Left ventricle myocardium inferior (tissue), 1 donor: ENCODE measurements at regions not wholly inside any gene's neighbourhood (a gene's known extent, or its start where the extent isn't known, plus 50 kb on each side); places are given as distances from the start of the nearest gene placed in this dataset.

ENCODE experiments used
- DNase-seq: peaks from one replicate; pipeline ENCODE4 v3.0.0-alpha.2; 2020
- H3K27ac ChIP-seq: fragments of 200-600 bp; replicated peaks from 2 replicates; pipeline ENCODE4 v1.8.0; 2021
- H3K27me3 ChIP-seq: fragments of 200-600 bp; 2 replicates; pipeline ENCODE4 v1.8.0; 2021; ENCODE audit warnings: low read depth
- H3K36me3 ChIP-seq: fragments of 200-600 bp; 2 replicates; pipeline ENCODE4 v1.8.0; 2021
- H3K4me1 ChIP-seq: fragments of 200-600 bp; 2 replicates; pipeline ENCODE4 v1.8.0; 2021
- H3K4me3 ChIP-seq: fragments of 200-600 bp; 2 replicates; pipeline ENCODE4 v1.8.0; 2021; ENCODE audit warnings: mild to moderate bottlenecking, moderate library complexity
- H3K9me3 ChIP-seq: fragments of 200-600 bp; replicated peaks from 2 replicates; pipeline ENCODE4 v1.8.0; 2021
- CTCF ChIP-seq: fragments of 200-600 bp; IDR thresholded peaks from 2 replicates; pipeline ENCODE4 v1.8.0; 2021; ENCODE audit warnings: antibody characterized with exemption, mild to moderate bottlenecking, borderline replicate concordance
- intact Hi-C: fragments of 100-400 bp; cut with micrococcal nuclease; formaldehyde crosslinking; loops from one replicate; pipeline ENCODE4 v1.11.0; 2022
- donor health status: DM: no; HTN: yes; CAD: no; lungs with severe emphysema.

GRCh38 chr1:114258633-114259032 is 105.0 kb upstream of the SYT6 start:
- H3K4me3 ChIP-seq, result no peak overlapping the region
- H3K36me3 ChIP-seq, result no peaks in the 10 kb centered on the region
- intact Hi-C loops, result no loop called here
- no peak for TF ChIP-seq CTCF
- no peak overlapping the region for H3K27ac ChIP-seq
- peaks cover 14% of the 10 kb centered on the region for H3K27me3 ChIP-seq
- H3K9me3 ChIP-seq, result peaks cover 20% of the 10 kb centered on the region
- no peak for DNase-seq
- peaks cover 24% of the 10 kb centered on the region for H3K4me1 ChIP-seq

DNA sequence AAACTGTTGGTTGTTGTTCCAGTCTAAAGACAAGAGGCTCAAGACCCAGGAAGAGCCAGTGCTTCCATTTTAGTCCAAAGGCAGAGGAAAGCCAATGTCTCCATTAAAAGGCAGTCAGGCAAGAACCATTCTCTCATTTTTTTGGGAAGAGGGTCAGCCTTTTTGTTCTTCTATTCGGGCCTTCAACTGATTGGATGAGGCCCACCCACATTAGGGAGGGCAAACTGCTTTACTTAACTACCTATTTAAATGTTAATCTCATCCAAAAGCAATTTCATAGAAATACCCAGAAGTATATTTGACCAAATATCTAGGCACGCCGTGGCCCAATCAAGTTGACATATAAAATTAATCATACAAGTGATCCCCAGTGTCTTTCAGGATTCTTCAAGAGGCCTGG is 104.4 kb upstream of the SYT6 start:
- intact Hi-C loops, result no loop called here
- no peak for TF ChIP-seq CTCF
- peaks cover 24% of the 10 kb centered on the region for H3K4me1 ChIP-seq

GRCh38 chr1:114257554-114257953 is 103.9 kb upstream of the SYT6 start:
- no peaks in the 10 kb centered on the region for H3K36me3 ChIP-seq
- peaks cover 14% of the 10 kb centered on the region for H3K27me3 ChIP-seq
- peaks cover 24% of the 10 kb centered on the region for H3K4me1 ChIP-seq
- peaks cover 20% of the 10 kb centered on the region for H3K9me3 ChIP-seq
- no peak overlapping the region for H3K4me3 ChIP-seq
- TF ChIP-seq CTCF, result no peak
- no peak for DNase-seq
- intact Hi-C loops, result no loop called here
- H3K27ac ChIP-seq, result no peak overlapping the region

More for the DNA sequence above, 104.4 kb upstream of the SYT6 start:
- no peak for DNase-seq
- Histone ChIP-seq H3K27ac (no peak overlapping the region), H3K36me3 (no peaks in the 10 kb centered on the region), H3K9me3 (peaks cover 20% of the 10 kb centered on the region), H3K4me3 (no peak overlapping the region), H3K27me3 (peaks cover 14% of the 10 kb centered on the region)

DNA sequence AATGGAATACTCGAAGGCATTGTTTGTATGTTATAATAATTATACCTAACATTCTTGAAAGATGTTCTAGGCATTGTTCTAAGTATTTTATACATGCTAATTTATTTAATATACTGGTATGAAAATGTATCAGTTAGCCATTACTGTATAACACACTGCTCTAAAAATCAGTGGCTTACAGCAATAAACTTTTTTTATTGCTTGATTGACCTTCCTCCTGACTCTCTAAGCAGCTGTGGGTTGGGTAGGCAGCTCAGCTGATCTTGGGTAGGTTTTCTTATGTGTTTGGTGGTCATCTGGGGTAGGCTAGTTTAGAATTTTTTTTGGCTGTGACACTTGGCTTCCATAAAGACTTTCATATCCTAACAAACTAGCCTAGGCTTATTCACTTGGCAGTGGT is 100.2 kb upstream of the SYT6 start:
- intact Hi-C loops, result no loop called here
- no peak for DNase-seq
- Histone ChIP-seq H3K36me3 (no peaks in the 10 kb centered on the region), H3K4me3 (no peak overlapping the region), H3K4me1 (peaks cover 12% of the 10 kb centered on the region), H3K9me3 (peaks cover 20% of the 10 kb centered on the region), H3K27ac (no peak overlapping the region), H3K27me3 (no peaks in the 10 kb centered on the region)
- TF ChIP-seq CTCF, result no peak

DNA sequence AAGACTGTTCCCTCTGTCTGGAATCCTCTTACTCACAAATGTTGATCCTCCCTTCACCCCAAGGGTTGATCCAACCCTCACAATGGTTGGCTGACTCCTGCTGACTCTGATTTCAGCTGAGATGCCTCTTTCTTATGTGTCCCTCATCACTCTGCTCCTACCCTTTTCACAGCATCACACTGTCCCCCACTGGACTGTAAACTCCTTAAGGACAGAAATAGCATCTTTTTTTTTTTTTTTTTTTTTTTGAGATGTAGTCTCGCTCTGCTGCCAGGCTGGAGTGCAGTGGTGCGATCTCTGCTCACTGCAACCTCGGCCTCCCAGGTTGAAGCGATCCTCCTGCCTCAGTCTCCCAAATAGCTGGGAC is 97.9 kb upstream of the SYT6 start:
- Histone ChIP-seq H3K27me3 (no peaks in the 10 kb centered on the region), H3K9me3 (peaks cover 20% of the 10 kb centered on the region), H3K27ac (no peak overlapping the region), H3K36me3 (no peaks in the 10 kb centered on the region), H3K4me3 (no peak overlapping the region), H3K4me1 (peaks cover 10% of the 10 kb centered on the region)
- no peak for TF ChIP-seq CTCF
- intact Hi-C loops, result no loop called here
- DNase-seq, result no peak
